ENCODE measurements at regions not wholly inside any gene's neighbourhood (a gene's known extent, or its start where the extent isn't known, plus 50 kb on each side); places are given as distances from the start of the nearest gene placed in this dataset.
"Not testable (repeated sequence)": the region's sequence is repeated elsewhere in the genome, so short reads cannot be mapped to it uniquely, and the experiment has no call there.

DNA sequence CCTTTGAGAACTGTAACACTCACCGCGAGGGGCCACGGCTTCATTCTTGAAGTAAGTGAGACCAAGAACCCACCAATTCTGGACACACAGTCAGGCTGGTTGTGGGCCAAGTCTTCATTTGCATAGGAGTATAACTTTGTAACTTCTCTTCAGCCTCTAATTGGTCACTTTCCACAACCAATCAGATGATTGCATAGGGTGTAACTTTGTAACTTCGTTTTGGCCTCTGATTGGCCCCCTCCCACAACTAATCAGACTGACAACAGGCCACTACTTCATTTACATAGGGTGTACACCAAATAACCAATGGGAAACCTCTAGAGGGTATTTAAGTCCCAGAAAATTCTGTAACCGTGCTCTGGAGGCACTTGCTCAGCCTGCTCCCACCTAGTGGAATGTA is 77.5 kb upstream of the TCF4 start:
- no peaks in the 10 kb centered on the region for H3K9me2 ChIP-seq (replicated peaks; ENCODE audit: control insufficient read depth, low read length)
- no peaks in the 10 kb centered on the region for H4K20me1 ChIP-seq (ENCODE audit: control insufficient read depth, insufficient read depth, low read depth, low read length)
- H3K4me1 ChIP-seq (ENCODE audit: control insufficient read depth, low read length), result no peaks in the 10 kb centered on the region
- no peaks in the 10 kb centered on the region for H3K9me3 ChIP-seq (ENCODE audit: control insufficient read depth, insufficient read depth, low read length)
- no peak overlapping the region for H3K27ac ChIP-seq (ENCODE audit: low read depth, low read length)
- TF ChIP-seq EZH2phosphoT487 (IDR thresholded peaks at IDR 0.05; ENCODE audit: borderline replicate concordance, low read length), result no peak
- TF ChIP-seq, protein P1, sequence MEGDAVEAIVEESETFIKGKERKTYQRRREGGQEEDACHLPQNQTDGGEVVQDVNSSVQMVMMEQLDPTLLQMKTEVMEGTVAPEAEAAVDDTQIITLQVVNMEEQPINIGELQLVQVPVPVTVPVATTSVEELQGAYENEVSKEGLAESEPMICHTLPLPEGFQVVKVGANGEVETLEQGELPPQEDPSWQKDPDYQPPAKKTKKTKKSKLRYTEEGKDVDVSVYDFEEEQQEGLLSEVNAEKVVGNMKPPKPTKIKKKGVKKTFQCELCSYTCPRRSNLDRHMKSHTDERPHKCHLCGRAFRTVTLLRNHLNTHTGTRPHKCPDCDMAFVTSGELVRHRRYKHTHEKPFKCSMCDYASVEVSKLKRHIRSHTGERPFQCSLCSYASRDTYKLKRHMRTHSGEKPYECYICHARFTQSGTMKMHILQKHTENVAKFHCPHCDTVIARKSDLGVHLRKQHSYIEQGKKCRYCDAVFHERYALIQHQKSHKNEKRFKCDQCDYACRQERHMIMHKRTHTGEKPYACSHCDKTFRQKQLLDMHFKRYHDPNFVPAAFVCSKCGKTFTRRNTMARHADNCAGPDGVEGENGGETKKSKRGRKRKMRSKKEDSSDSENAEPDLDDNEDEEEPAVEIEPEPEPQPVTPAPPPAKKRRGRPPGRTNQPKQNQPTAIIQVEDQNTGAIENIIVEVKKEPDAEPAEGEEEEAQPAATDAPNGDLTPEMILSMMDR (IDR thresholded peaks at IDR 0.05; ENCODE audit: low read depth, low read length, poor library complexity, severe bottlenecking), result no peak
- H3K36me3 ChIP-seq (ENCODE audit: control insufficient read depth, low read length), result no peaks in the 10 kb centered on the region
- no peak overlapping the region for H3K4me3 ChIP-seq (ENCODE audit: low read length)
- H3F3A ChIP-seq (ENCODE audit: control insufficient read depth, insufficient read depth), result no peaks in the 10 kb centered on the region
- no peak overlapping the region for H3K4me2 ChIP-seq (ENCODE audit: low read length)
- H3K79me2 ChIP-seq (ENCODE audit: control insufficient read depth, low read length), result no peaks in the 10 kb centered on the region
- H3K27me3 ChIP-seq (ENCODE audit: control insufficient read depth, low read length), result no peaks in the 10 kb centered on the region

DNA sequence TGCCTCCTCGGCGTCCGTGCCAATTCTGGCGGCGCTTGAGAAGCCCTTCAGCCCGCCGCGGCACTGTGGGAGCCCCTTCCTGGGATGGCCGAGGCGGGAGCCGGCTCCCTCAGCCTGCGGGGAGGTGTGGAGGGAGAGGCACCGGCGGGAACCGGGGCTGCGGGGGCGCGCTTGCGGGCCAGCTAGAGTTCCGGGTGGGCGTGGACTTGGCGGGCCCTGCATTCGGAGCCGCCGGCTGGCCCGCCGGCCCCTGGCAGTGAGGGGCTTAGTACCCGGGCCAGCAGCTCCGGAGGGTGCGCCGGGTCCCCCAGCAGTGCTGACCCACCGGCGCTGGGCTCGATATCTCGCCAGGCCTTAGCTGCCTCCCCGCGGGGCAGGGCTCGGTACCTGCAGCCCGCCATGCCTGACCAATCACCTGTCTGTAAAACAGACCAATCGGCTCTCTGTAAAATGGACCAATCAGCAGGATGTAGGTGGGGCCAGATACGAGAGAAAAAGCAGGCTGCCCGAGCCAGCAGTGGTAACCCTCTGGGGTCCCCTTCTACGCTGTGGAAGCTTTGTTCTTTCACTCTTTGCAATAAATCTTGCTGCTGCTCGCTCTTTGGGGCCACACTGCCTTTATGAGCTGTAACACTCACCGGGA is 76.9 kb upstream of the TCF4 start:
- not testable (repeated sequence) for H3K27me3 ChIP-seq (ENCODE audit: control insufficient read depth, low read length); H4K20me1 ChIP-seq (ENCODE audit: control insufficient read depth, insufficient read depth, low read depth, low read length); H3K4me2 ChIP-seq (ENCODE audit: low read length); H3K4me3 ChIP-seq (ENCODE audit: low read length); H3F3A ChIP-seq (ENCODE audit: control insufficient read depth, insufficient read depth); H3K9me3 ChIP-seq (ENCODE audit: control insufficient read depth, insufficient read depth, low read length); H3K27ac ChIP-seq (ENCODE audit: low read depth, low read length); H3K9me2 ChIP-seq (replicated peaks; ENCODE audit: control insufficient read depth, low read length); H3K4me1 ChIP-seq (ENCODE audit: control insufficient read depth, low read length); H3K36me3 ChIP-seq (ENCODE audit: control insufficient read depth, low read length); H3K79me2 ChIP-seq (ENCODE audit: control insufficient read depth, low read length)

DNA sequence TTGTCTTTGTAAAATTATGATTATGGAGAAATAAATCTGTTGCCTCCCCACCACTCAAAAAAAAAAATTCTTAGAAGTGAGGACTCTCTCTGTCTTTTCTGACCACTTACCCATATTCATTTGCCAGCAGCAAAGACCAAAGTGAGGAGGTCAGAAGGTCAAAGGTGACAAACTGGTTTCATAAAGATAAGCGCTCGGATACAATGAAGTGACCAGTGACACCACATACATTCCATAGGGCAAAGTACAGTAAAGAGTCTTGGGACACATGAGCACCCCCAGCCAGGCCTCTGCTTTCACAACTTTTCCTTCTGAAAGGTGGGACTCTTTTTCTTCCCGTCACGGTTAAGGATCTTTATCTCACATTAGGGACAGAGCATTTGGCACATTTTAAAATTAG is 75.9 kb upstream of the TCF4 start:
- H3K36me3 ChIP-seq (ENCODE audit: control insufficient read depth, low read length), result no peaks in the 10 kb centered on the region
- H3K9me2 ChIP-seq (replicated peaks; ENCODE audit: control insufficient read depth, low read length), result no peaks in the 10 kb centered on the region
- no peaks in the 10 kb centered on the region for H3K27me3 ChIP-seq (ENCODE audit: control insufficient read depth, low read length)
- no peak overlapping the region for H3K4me2 ChIP-seq (ENCODE audit: low read length)
- no peaks in the 10 kb centered on the region for H3K79me2 ChIP-seq (ENCODE audit: control insufficient read depth, low read length)
- no peaks in the 10 kb centered on the region for H3K9me3 ChIP-seq (ENCODE audit: control insufficient read depth, insufficient read depth, low read length)
- no peaks in the 10 kb centered on the region for H4K20me1 ChIP-seq (ENCODE audit: control insufficient read depth, insufficient read depth, low read depth, low read length)
- no peaks in the 10 kb centered on the region for H3K4me1 ChIP-seq (ENCODE audit: control insufficient read depth, low read length)
- H3K27ac ChIP-seq (ENCODE audit: low read depth, low read length), result no peak overlapping the region
- no peak overlapping the region for H3K4me3 ChIP-seq (ENCODE audit: low read length)
- H3F3A ChIP-seq (ENCODE audit: control insufficient read depth, insufficient read depth), result no peaks in the 10 kb centered on the region
- TF ChIP-seq, protein P1 (IDR thresholded peaks at IDR 0.05; ENCODE audit: low read depth, low read length, poor library complexity, severe bottlenecking), result no peak
- no peak for TF ChIP-seq EZH2phosphoT487 (IDR thresholded peaks at IDR 0.05; ENCODE audit: borderline replicate concordance, low read length)

DNA sequence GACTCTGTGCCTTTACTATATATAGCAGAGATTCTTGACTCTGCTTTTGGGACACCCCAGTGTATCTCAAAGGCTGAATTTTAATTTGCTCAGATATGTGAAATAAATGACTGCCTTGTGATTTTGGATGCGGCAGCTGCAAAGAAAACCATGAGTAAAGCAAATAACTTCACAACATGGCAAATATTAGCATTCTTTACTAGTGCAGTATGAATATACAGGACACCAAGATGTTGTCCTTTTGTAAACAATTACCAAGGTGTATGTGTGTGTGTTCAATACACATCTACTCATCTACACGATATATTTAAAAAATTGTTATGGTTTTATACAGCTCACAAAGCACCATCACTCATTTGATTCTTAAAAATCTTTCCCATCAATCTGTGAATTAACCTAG is 70.6 kb upstream of the TCF4 start:
- Histone ChIP-seq H3K4me1 (ENCODE audit: control insufficient read depth, low read length) (peaks cover 9% of the 10 kb centered on the region), H3K79me2 (ENCODE audit: control insufficient read depth, low read length) (no peaks in the 10 kb centered on the region), H3K4me3 (ENCODE audit: low read length) (no peak overlapping the region), H4K20me1 (ENCODE audit: control insufficient read depth, insufficient read depth, low read depth, low read length) (no peaks in the 10 kb centered on the region), H3K9me3 (ENCODE audit: control insufficient read depth, insufficient read depth, low read length) (no peaks in the 10 kb centered on the region), H3K27me3 (ENCODE audit: control insufficient read depth, low read length) (no peaks in the 10 kb centered on the region), H3K36me3 (ENCODE audit: control insufficient read depth, low read length) (no peaks in the 10 kb centered on the region), H3K4me2 (ENCODE audit: low read length) (no peak overlapping the region), H3K27ac (ENCODE audit: low read depth, low read length) (no peak overlapping the region), H3K9me2 (replicated peaks; ENCODE audit: control insufficient read depth, low read length) (no peaks in the 10 kb centered on the region), H3F3A (ENCODE audit: control insufficient read depth, insufficient read depth) (no peaks in the 10 kb centered on the region)
- TF ChIP-seq, protein P1 (IDR thresholded peaks at IDR 0.05; ENCODE audit: low read depth, low read length, poor library complexity, severe bottlenecking), result no peak
- TF ChIP-seq EZH2phosphoT487 (IDR thresholded peaks at IDR 0.05; ENCODE audit: borderline replicate concordance, low read length), result no peak
